ENCODE measurements at regions not wholly inside any gene's neighbourhood (a gene's known extent, or its start where the extent isn't known, plus 50 kb on each side); places are given as distances from the start of the nearest gene placed in this dataset.

DNA sequence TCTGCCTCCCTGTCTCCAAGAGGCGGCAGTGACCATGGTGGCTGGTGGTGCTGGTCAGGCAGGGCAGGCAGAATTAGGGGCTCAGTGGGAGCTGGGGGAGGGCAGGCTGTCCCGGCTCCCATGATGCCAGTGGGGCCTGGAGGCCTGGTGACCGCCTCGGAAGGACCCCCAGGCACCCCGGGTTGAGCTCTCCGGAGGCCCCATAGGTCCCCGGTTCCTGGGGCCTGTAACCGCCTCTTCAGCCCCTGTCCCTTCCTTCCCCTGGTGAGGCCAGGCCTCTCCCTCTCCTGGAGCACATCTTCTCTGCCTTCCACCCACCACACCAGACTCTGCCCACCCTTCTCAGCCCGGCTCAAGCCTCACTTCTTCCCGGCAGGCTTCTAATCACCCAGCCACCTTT, 117.7 kb upstream of the GSC start:
- TF ChIP-seq, protein P1, sequence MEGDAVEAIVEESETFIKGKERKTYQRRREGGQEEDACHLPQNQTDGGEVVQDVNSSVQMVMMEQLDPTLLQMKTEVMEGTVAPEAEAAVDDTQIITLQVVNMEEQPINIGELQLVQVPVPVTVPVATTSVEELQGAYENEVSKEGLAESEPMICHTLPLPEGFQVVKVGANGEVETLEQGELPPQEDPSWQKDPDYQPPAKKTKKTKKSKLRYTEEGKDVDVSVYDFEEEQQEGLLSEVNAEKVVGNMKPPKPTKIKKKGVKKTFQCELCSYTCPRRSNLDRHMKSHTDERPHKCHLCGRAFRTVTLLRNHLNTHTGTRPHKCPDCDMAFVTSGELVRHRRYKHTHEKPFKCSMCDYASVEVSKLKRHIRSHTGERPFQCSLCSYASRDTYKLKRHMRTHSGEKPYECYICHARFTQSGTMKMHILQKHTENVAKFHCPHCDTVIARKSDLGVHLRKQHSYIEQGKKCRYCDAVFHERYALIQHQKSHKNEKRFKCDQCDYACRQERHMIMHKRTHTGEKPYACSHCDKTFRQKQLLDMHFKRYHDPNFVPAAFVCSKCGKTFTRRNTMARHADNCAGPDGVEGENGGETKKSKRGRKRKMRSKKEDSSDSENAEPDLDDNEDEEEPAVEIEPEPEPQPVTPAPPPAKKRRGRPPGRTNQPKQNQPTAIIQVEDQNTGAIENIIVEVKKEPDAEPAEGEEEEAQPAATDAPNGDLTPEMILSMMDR (IDR thresholded peaks at IDR 0.05): no peak
- TF ChIP-seq ZBTB21 (CRISPR knock-in tag; IDR thresholded peaks at IDR 0.05; ENCODE audit: borderline replicate concordance): no peak
- TF ChIP-seq, protein P2, sequence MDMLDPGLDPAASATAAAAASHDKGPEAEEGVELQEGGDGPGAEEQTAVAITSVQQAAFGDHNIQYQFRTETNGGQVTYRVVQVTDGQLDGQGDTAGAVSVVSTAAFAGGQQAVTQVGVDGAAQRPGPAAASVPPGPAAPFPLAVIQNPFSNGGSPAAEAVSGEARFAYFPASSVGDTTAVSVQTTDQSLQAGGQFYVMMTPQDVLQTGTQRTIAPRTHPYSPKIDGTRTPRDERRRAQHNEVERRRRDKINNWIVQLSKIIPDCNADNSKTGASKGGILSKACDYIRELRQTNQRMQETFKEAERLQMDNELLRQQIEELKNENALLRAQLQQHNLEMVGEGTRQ (CRISPR knock-in tag; IDR thresholded peaks at IDR 0.05): no peak
- TF ChIP-seq TCF7 (CRISPR knock-in tag; IDR thresholded peaks at IDR 0.05; ENCODE audit: low read depth): no peak
- no peak for TF ChIP-seq NR3C1 (CRISPR knock-in tag; conservative IDR thresholded peaks at IDR 0.05; ENCODE audit: low read depth)
- TF ChIP-seq, protein P3, sequence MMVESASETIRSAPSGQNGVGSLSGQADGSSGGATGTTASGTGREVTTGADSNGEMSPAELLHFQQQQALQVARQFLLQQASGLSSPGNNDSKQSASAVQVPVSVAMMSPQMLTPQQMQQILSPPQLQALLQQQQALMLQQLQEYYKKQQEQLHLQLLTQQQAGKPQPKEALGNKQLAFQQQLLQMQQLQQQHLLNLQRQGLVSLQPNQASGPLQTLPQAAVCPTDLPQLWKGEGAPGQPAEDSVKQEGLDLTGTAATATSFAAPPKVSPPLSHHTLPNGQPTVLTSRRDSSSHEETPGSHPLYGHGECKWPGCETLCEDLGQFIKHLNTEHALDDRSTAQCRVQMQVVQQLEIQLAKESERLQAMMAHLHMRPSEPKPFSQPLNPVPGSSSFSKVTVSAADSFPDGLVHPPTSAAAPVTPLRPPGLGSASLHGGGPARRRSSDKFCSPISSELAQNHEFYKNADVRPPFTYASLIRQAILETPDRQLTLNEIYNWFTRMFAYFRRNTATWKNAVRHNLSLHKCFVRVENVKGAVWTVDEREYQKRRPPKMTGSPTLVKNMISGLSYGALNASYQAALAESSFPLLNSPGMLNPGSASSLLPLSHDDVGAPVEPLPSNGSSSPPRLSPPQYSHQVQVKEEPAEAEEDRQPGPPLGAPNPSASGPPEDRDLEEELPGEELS (CRISPR knock-in tag; IDR thresholded peaks at IDR 0.05): no peak
- no peak for TF ChIP-seq CREB1 (CRISPR knock-in tag; IDR thresholded peaks at IDR 0.05)
- no peak for TF ChIP-seq SMAD3 (CRISPR knock-in tag; IDR thresholded peaks at IDR 0.05; ENCODE audit: borderline replicate concordance)
- TF ChIP-seq OVOL2 (CRISPR knock-in tag; IDR thresholded peaks at IDR 0.05; ENCODE audit: borderline replicate concordance): no peak

All from WTC11 (cell line).